Neuronal stem cell (in vitro differentiated cells): ENCODE measurements at regions not wholly inside any gene's neighbourhood (a gene's known extent, or its start where the extent isn't known, plus 50 kb on each side); places are given as distances from the start of the nearest gene placed in this dataset.
"Not testable (repeated sequence)": the region's sequence is repeated elsewhere in the genome, so short reads cannot be mapped to it uniquely, and the experiment has no call there.

Experiments used
- DNase-seq: peaks from one replicate; pipeline ENCODE4 v3.0.0-alpha.2; 2013; ENCODE audit warnings: low spot score
- H2AFZ ChIP-seq: one replicate; pipeline ENCODE4 v1.6.1; 2013; ENCODE audit warnings: mild to moderate bottlenecking, low read length, inconsistent platforms
- H2AK5ac ChIP-seq: 2 replicates; pipeline ENCODE4 v1.6.1; 2013; ENCODE audit warnings: low read depth, mild to moderate bottlenecking, inconsistent platforms, low read length, moderate library complexity, mixed read lengths
- H2BK120ac ChIP-seq: 2 replicates; pipeline ENCODE4 v1.6.1; 2013; ENCODE audit warnings: low read depth, mild to moderate bottlenecking, inconsistent platforms, low read length, moderate library complexity, mixed read lengths
- H2BK12ac ChIP-seq: one replicate; pipeline ENCODE4 v1.6.1; 2013; ENCODE audit warnings: low read length, inconsistent platforms
- H2BK15ac ChIP-seq: 2 replicates; pipeline ENCODE4 v1.6.1; 2013; ENCODE audit warnings: mild to moderate bottlenecking, low read length, inconsistent platforms, mixed read lengths
- H2BK5ac ChIP-seq: one replicate; pipeline ENCODE4 v1.6.1; 2013; ENCODE audit warnings: inconsistent platforms, mild to moderate bottlenecking, low read length, moderate library complexity
- H3K14ac ChIP-seq: one replicate; pipeline ENCODE4 v1.6.1; 2013; ENCODE audit warnings: low read length, inconsistent platforms
- H3K18ac ChIP-seq: 2 replicates; pipeline ENCODE4 v1.6.1; 2013; ENCODE audit warnings: low read length, inconsistent platforms
- H3K23ac ChIP-seq: 2 replicates; pipeline ENCODE4 v1.6.1; 2013; ENCODE audit warnings: low read depth, mild to moderate bottlenecking, mixed read lengths, low read length, inconsistent platforms; ENCODE audit not compliant: poor library complexity
- H3K27ac ChIP-seq: replicated peaks from 3 replicates; pipeline ENCODE4 v1.5.1; 2013; ENCODE audit warnings: low read length, inconsistent platforms
- H3K27me3 ChIP-seq, 3 experiments: 2 replicates each; pipeline ENCODE4 v1.6.1; 2013; ENCODE audit warnings: low read length in 3 of 3, mild to moderate bottlenecking in 2 of 3, inconsistent platforms in 1 of 3, low read depth in 1 of 3, mixed read lengths in 1 of 3, moderate library complexity in 1 of 3; ENCODE audit not compliant: control insufficient read depth in 3 of 3, insufficient read depth in 3 of 3
- H3K36me3 ChIP-seq, 2 donors: replicated peaks in 1 of 2; 2 replicates each; pipeline ENCODE4 v1.6.1; 2013; ENCODE audit warnings: low read length in 2 of 2; ENCODE audit not compliant: control insufficient read depth in 2 of 2, insufficient read depth in 2 of 2
- H3K4ac ChIP-seq: 2 replicates; pipeline ENCODE4 v1.6.1; 2013; ENCODE audit warnings: inconsistent platforms, mild to moderate bottlenecking, low read length, moderate library complexity
- H3K4me1 ChIP-seq, 2 donors: 1 replicate in 1 of 2; 2 replicates in 1 of 2; pipeline ENCODE4 v1.6.1; 2013; ENCODE audit warnings: low read length in 2 of 2, low read depth in 1 of 2; ENCODE audit not compliant: control insufficient read depth in 2 of 2, insufficient read depth in 1 of 2
- H3K4me2 ChIP-seq: one replicate; pipeline ENCODE4 v1.6.1; 2013; ENCODE audit warnings: mild to moderate bottlenecking, low read length, inconsistent platforms; ENCODE audit not compliant: insufficient read depth, poor library complexity, severe bottlenecking
- H3K4me3 ChIP-seq, 2 donors: 2 replicates each; pipeline ENCODE4 v1.5.1; 2013; ENCODE audit warnings: low read length in 2 of 2, mild to moderate bottlenecking in 2 of 2, inconsistent platforms in 1 of 2, moderate library complexity in 1 of 2
- H3K79me1 ChIP-seq: one replicate; pipeline ENCODE4 v1.6.1; 2013; ENCODE audit warnings: low read depth, mild to moderate bottlenecking, inconsistent platforms, low read length, moderate library complexity
- H3K9ac ChIP-seq: one replicate; pipeline ENCODE4 v1.6.1; 2013; ENCODE audit warnings: mild to moderate bottlenecking, low read depth, low read length, inconsistent platforms; ENCODE audit not compliant: poor library complexity
- H3K9me3 ChIP-seq, 2 donors: replicated peaks in 1 of 2; 2 replicates each; pipeline versions ENCODE3 to v1.6.1; 2013; ENCODE audit warnings: low read length in 2 of 2, mild to moderate bottlenecking in 2 of 2, inconsistent platforms in 1 of 2, low read depth in 1 of 2, mixed read lengths in 1 of 2, moderate library complexity in 1 of 2; ENCODE audit not compliant: control insufficient read depth in 2 of 2, insufficient read depth in 1 of 2
- H4K8ac ChIP-seq: one replicate; pipeline ENCODE4 v1.6.1; 2013; ENCODE audit warnings: low read depth, mild to moderate bottlenecking, inconsistent platforms, low read length, moderate library complexity
- H4K91ac ChIP-seq: one replicate; pipeline ENCODE4 v1.6.1; 2013; ENCODE audit warnings: low read length, low read depth, mild to moderate bottlenecking, inconsistent platforms; ENCODE audit not compliant: poor library complexity
- WGBS, 2 donors: extraction: QIAGEN DNeasy Blood & Tissue Kit; methylation state at CpG; one replicate each; pipeline ENCODE4 v1.1.7; 2013; ENCODE audit warnings: missing lambda C conversion rate in 2 of 2, mixed read lengths in 1 of 2; ENCODE audit not compliant: insufficient read length in 2 of 2, insufficient replicate concordance in 1 of 2; ENCODE audit errors: extremely low coverage in 2 of 2; 5-methylcytosine and 5-hydroxymethylcytosine counted together

DNA sequence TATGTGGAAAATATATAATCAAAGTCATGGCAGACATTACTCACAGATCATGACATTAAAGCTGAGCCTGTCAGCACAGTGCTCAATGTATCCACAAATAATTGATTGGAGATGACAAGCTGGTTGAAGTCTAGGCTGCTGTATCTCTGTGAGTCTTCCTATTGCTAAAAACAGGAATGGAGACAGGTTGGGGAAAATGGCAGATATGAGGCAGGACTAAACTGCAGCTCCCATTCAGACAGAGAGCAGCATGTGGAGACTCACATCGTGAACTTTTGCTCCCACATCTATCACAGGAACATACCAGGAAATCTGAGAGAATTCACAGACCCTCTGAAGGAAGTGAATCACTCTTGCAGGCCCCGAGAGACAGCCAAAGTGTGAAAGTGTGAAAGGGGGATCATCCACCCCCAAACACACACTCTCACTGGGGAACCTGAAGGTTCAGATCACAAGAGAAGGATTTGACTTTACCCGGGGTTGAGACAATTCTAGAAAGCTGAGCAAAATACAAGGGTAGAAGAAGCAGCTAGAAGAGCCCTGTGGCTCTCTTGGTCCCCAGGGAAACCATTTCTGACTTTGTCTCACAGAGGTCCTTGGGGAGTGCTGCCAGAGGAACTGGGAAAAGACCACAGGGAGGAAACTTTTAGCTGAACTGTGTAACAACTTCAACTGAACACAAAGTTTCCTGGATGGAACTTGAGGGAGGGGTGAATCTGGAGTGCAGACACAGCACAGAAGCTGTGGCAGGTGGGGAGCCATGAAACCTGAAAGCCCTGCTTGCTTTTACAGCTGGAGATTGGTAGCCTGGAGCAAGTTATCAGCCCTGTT is 173.4 kb downstream of the S1PR1 start:
- Histone ChIP-seq H3K36me3 (no peaks in the 10 kb centered on the region), H3K27ac (no peak overlapping the region), H2BK5ac (no peak overlapping the region), H2BK12ac (no peak overlapping the region), H4K91ac (no peak overlapping the region), H3K9me3 (peaks cover 0 to 3% of the 10 kb centered on the region in 2 donors), H3K79me1 (no peaks in the 10 kb centered on the region), H3K4me1 (peaks cover 0 to 2% of the 10 kb centered on the region in 2 donors), H2AFZ (peak overlapping the region; percentile 68), H2BK15ac (peak overlapping the region; percentile 37), H3K27me3 (no peaks in the 10 kb centered on the region), H3K4me3 (no peak overlapping the region), H2AK5ac (no peak overlapping the region), H3K23ac (no peak overlapping the region), H3K4ac (no peak overlapping the region), H2BK120ac (no peak overlapping the region), H4K8ac (no peak overlapping the region), H3K18ac (peak overlapping the region; percentile 85), H3K9ac (no peak overlapping the region), H3K4me2 (no peak overlapping the region), H3K14ac (no peak overlapping the region)
- WGBS, 2 donors, result no CpG with 5 or more reads among the region's 3 CpGs
- no peak for DNase-seq

DNA sequence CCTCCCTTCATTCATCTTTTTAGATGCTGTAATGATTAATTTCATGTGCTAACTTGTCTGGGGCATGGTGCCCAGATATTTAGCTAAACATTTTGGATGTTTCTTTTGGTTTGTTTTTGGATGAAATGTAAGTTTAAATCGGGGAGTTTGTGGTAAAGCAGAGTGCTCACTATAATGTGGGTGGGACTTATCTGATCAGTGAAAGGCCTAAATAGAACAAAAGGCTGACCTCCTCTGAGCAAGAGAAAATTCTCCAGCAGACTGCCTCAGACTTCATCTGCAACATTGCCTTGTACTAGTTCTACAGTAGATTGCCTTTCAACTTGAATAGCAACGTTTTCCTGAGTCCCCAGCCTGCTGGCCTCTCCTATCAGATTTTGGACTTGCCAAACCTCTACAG is 183.6 kb downstream of the S1PR1 start:
- no peak overlapping the region for H3K18ac ChIP-seq
- no peak overlapping the region for H3K4ac ChIP-seq
- 100% methylated on average over 1 of the region's 2 CpGs; no CpG with 5 or more reads in 1 of the 2 donors for WGBS, 2 donors
- no peak overlapping the region for H2BK15ac ChIP-seq
- H3K36me3 ChIP-seq, result no peaks in the 10 kb centered on the region
- no peak overlapping the region for H4K8ac ChIP-seq
- no peak overlapping the region for H3K14ac ChIP-seq
- no peak overlapping the region for H2BK120ac ChIP-seq
- H2BK12ac ChIP-seq, result no peak overlapping the region
- no peaks in the 10 kb centered on the region for H3K27me3 ChIP-seq
- H3K4me3 ChIP-seq, result no peak overlapping the region
- no peak overlapping the region for H3K27ac ChIP-seq
- peaks cover 2 to 5% of the 10 kb centered on the region in 2 donors for H3K4me1 ChIP-seq
- no peak overlapping the region for H3K23ac ChIP-seq
- no peak overlapping the region for H3K9ac ChIP-seq
- peaks cover 2 to 22% of the 10 kb centered on the region in 2 donors for H3K9me3 ChIP-seq
- H2AK5ac ChIP-seq, result no peak overlapping the region
- no peaks in the 10 kb centered on the region for H3K79me1 ChIP-seq
- no peak overlapping the region for H2BK5ac ChIP-seq
- no peak for DNase-seq
- no peak overlapping the region for H4K91ac ChIP-seq
- H2AFZ ChIP-seq, result peak overlapping the region; percentile 65
- no peak overlapping the region for H3K4me2 ChIP-seq

DNA sequence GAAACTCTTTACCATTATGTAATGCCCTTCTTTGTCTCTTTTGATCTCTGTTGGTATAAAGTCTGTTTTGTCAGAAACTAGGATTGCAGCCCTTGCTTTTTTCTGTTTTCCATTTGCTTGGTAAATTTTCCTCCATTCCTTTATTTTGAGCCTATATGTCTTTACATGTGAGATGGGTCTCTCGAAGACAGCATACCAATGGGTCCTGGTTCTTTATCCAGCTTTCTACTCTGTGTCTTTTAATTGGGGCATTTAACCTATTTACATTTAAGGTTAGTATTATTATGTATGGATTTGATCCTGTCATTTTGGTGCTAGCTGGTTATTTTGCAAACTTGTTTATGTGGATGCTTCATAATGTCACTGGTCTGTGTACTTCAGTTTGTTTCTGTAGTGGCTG is 191.3 kb downstream of the S1PR1 start:
- not testable (repeated sequence) for H3K4ac ChIP-seq, H3K4me2 ChIP-seq, H2BK12ac ChIP-seq, H3K27ac ChIP-seq, H2BK15ac ChIP-seq, H3K27me3 ChIP-seq, DNase-seq, H2BK120ac ChIP-seq, H2AFZ ChIP-seq, H2AK5ac ChIP-seq, H4K8ac ChIP-seq, H3K9ac ChIP-seq, H3K79me1 ChIP-seq, H3K18ac ChIP-seq, H3K23ac ChIP-seq, H3K36me3 ChIP-seq, H3K4me3 ChIP-seq, H3K14ac ChIP-seq, H2BK5ac ChIP-seq, H3K4me1 ChIP-seq, H4K91ac ChIP-seq
- WGBS, 2 donors, result no CpG with 5 or more reads among the region's 1 CpG
- H3K9me3 ChIP-seq, result peaks cover 2 to 16% of the 10 kb centered on the region in 2 donors

DNA sequence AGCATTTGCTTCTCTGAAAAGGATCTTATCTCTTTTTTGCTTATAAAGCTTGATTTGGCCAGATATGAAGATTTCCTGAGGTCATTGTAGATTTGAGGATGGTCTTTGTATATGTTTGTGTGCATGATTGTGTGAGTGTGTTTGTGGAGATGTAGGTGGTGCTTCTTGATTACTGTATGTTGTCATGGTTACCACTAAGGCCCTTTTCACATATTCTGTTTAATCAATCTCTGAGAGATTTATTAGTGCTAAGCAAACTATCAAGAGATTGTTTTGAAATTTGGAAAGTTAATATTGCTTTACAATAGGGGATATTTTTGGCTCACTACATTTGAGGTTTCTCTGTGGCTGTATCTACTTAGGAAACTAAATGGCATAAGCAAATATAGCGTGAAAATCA is 191.7 kb downstream of the S1PR1 start:
- Histone ChIP-seq H4K8ac (no peak overlapping the region), H3K27ac (no peak overlapping the region), H3K4me3 (no peak overlapping the region), H3K79me1 (no peaks in the 10 kb centered on the region), H3K4me1 (peaks cover 0 to 3% of the 10 kb centered on the region in 2 donors), H3K23ac (no peak overlapping the region), H3K27me3 (no peaks in the 10 kb centered on the region), H3K18ac (no peak overlapping the region), H2BK5ac (no peak overlapping the region), H2BK12ac (no peak overlapping the region), H3K9me3 (peaks cover 0 to 11% of the 10 kb centered on the region in 2 donors), H2BK15ac (no peak overlapping the region), H3K4me2 (no peak overlapping the region), H3K14ac (no peak overlapping the region), H2BK120ac (no peak overlapping the region), H4K91ac (no peak overlapping the region), H2AK5ac (no peak overlapping the region), H2AFZ (no peak overlapping the region), H3K9ac (no peak overlapping the region), H3K4ac (no peak overlapping the region), H3K36me3 (no peaks in the 10 kb centered on the region)
- DNase-seq, result no peak
- no CpG with 5 or more reads among the region's 1 CpG for WGBS, 2 donors
